T-cell (primary cell): ENCODE measurements at regions not wholly inside any gene's neighbourhood (a gene's known extent, or its start where the extent isn't known, plus 50 kb on each side); places are given as distances from the start of the nearest gene placed in this dataset.

Source experiments
- ATAC-seq, 4 experiments: fragments of 200-7000 bp in 3 of 4; fragments of 150-1000 bp in 1 of 4; cut with Tn5 transposase; replicated peaks in 1 of 4; 1 replicate in 3 of 4; 2 replicates in 1 of 4; pipeline ENCODE4 v1.10.0; 2021; ENCODE audit warnings: moderate library complexity in 3 of 4, mild to moderate bottlenecking in 2 of 4, moderate number of reproducible peaks in 1 of 4
- CTCF ChIA-PET, 2 donors: fragments of 300-600 bp; sonication (Branson Sonifier 250); formaldehyde crosslinking; loops; one replicate each; lab custom pipeline; 2022; ENCODE audit warnings: antibody characterized with exemption in 2 of 2; lab: Charles Lee
- POLR2A ChIA-PET, 2 donors: fragments of 300-600 bp; sonication (Branson Sonifier 250); formaldehyde crosslinking; loops; one replicate each; lab custom pipeline; 2022; ENCODE audit warnings: antibody characterized with exemption in 2 of 2; lab: Charles Lee
- DNase-seq, 35 experiments: peaks; one replicate each; pipeline versions ENCODE4 v3.0.0 to v3.0.0-alpha.2; 2013 to 2023
- H3K27ac ChIP-seq: one replicate; pipeline ENCODE4 v1.5.1; 2013; ENCODE audit warnings: low read length
- H3K27me3 ChIP-seq, 2 experiments: replicated peaks in 1 of 2; 1 replicate in 1 of 2; 2 replicates in 1 of 2; pipeline versions ENCODE4 v1.6.1 to v1.7.0; 2013; ENCODE audit warnings: low read length in 1 of 2, mixed read lengths in 1 of 2; ENCODE audit not compliant: control insufficient read depth in 2 of 2, insufficient read depth in 2 of 2; ENCODE audit errors: extremely low read depth in 1 of 2
- H3K36me3 ChIP-seq, 2 donors: 1 replicate in 1 of 2; 2 replicates in 1 of 2; pipeline versions ENCODE4 v1.6.1 to v1.7.0; 2013; ENCODE audit warnings: low read length in 1 of 2; ENCODE audit not compliant: control insufficient read depth in 2 of 2, insufficient read depth in 1 of 2; ENCODE audit errors: extremely low read depth in 1 of 2
- H3K4me1 ChIP-seq, 2 experiments: 1 replicate in 1 of 2; 2 replicates in 1 of 2; pipeline versions ENCODE4 v1.6.1 to v1.7.0; 2013; ENCODE audit warnings: low read length in 2 of 2, mixed read lengths in 1 of 2; ENCODE audit not compliant: insufficient read depth in 2 of 2, control insufficient read depth in 1 of 2; ENCODE audit errors: extremely low read depth in 1 of 2
- H3K4me3 ChIP-seq, 2 donors: 1 replicate in 1 of 2; 2 replicates in 1 of 2; pipeline versions ENCODE4 v1.5.1 to v1.7.0; 2013; ENCODE audit warnings: mild to moderate bottlenecking in 2 of 2, low read length in 1 of 2, moderate library complexity in 1 of 2; ENCODE audit not compliant: control insufficient read depth in 1 of 2; ENCODE audit errors: extremely low read depth in 1 of 2
- H3K9me3 ChIP-seq: 2 replicates; pipeline ENCODE4 v1.7.0; 2013
- H3K27ac Mint-ChIP-seq, 2 donors: one replicate each; pipeline ENCODE4 v1.8.0; 2020 to 2021; ENCODE audit warnings: mild to moderate bottlenecking in 2 of 2, mixed read lengths in 2 of 2
- H3K27me3 Mint-ChIP-seq, 2 donors: one replicate each; pipeline ENCODE4 v1.8.0; 2021 to 2022; ENCODE audit warnings: mixed read lengths in 2 of 2
- H3K36me3 Mint-ChIP-seq: one replicate; pipeline ENCODE4 v1.8.0; 2021; ENCODE audit warnings: mixed read lengths
- H3K4me1 Mint-ChIP-seq, 3 donors: one replicate each; pipeline ENCODE4 v1.8.0; 2020 to 2022; ENCODE audit warnings: mixed read lengths in 3 of 3, mild to moderate bottlenecking in 1 of 3
- H3K4me3 Mint-ChIP-seq, 3 donors: one replicate each; pipeline ENCODE4 v1.8.0; 2020 to 2022; ENCODE audit warnings: mild to moderate bottlenecking in 3 of 3, mixed read lengths in 3 of 3, moderate library complexity in 3 of 3
- H3K9me3 Mint-ChIP-seq, 3 donors: one replicate each; pipeline ENCODE4 v1.8.0; 2020 to 2022; ENCODE audit warnings: mixed read lengths in 3 of 3
- WGBS: methylation state at CpG from one replicate; pipeline ENCODE4 v1.1.5; 2013; ENCODE audit warnings: missing lambda C conversion rate; ENCODE audit not compliant: insufficient coverage; 5-methylcytosine and 5-hydroxymethylcytosine counted together

DNA sequence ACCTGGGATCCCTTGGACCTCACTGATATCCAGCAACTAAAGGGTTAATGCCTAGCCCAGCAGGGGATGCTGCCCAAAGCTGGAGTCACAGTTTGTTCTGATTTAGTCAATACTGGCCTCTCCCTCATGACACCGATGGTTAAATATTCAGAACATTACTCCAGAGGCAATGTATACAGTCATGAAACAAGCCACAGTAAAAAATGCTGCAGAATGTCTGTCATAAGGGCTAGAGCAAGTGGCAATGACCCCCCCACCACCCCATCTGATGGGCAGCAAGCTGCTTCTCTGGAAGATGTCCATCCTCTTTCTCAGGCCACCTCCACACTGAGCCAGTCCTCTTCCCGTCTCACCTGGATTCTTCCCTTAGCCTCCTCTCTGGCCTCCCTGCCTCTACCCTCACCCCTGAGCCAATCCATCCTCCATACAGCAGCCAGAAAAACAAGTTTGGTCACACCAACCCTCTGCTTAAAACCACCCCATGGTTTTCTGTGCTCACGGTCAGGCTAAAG lies 99.0 kb upstream of the KCNG1 start:
- DNase-seq (no peak), ATAC-seq (no peak)
- POLR2A ChIA-PET: interaction anchor here in 1 of 2 donors (0.6 kb wide), 1 partner anchor 758 kb away, joined by 3 read pairs; no protein-coding TSS in a partner anchor
- Mint-ChIP-seq H3K4me1 (peaks cover 0 to 8% (median 3%) of the 10 kb centered on the region in 3 donors), H3K9me3 (no peaks in the 10 kb centered on the region), H3K36me3 (no peaks in the 10 kb centered on the region), H3K27ac (no peak overlapping the region), H3K4me3 (no peak overlapping the region), H3K27me3 (peaks cover 36 to 40% of the 10 kb centered on the region in 2 donors)
- Histone ChIP-seq H3K4me3 (no peak overlapping the region), H3K27me3 (peaks cover 2 to 41% of the 10 kb centered on the region in 2 experiments), H3K9me3 (no peaks in the 10 kb centered on the region), H3K4me1 (no peaks in the 10 kb centered on the region), H3K36me3 (no peaks in the 10 kb centered on the region), H3K27ac (no peak overlapping the region)
- CTCF ChIA-PET: no interaction called here
- WGBS: 56% methylated on average over 2 of the region's 3 CpGs

DNA sequence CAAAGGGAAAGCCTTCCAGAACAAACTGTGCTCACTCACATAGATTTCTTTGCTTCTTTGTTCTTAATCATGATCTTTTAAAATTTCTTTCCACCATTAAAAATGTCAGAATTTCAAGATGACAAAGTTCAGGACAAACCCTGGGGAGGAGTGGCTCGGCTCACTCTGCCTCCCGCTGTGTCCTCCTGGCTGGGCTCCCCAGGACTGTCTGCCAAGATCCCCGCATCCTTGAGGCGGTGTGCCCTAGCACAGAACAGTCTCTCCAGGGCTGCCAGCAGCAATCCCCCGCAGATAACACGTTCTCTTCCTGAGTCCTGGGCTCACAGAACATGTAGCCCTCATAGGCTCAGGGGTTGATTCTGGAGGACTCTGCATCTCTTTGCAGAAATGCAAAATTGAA lies 98.4 kb upstream of the KCNG1 start:
- no peak overlapping the region for H3K4me3 ChIP-seq
- DNase-seq (no peak), ATAC-seq (no peak)
- H3K36me3 ChIP-seq: no peaks in the 10 kb centered on the region
- no peak overlapping the region for H3K27ac Mint-ChIP-seq
- no peaks in the 10 kb centered on the region for H3K36me3 Mint-ChIP-seq
- 46% methylated on average over 6 of the region's 6 CpGs for WGBS
- ChIA-PET POLR2A (no interaction called here), CTCF (no interaction called here)
- H3K27me3 Mint-ChIP-seq: peaks cover 34 to 40% of the 10 kb centered on the region in 2 donors
- no peak overlapping the region for H3K27ac ChIP-seq
- H3K9me3 ChIP-seq: no peaks in the 10 kb centered on the region
- peaks cover 0 to 8% (median 3%) of the 10 kb centered on the region in 3 donors for H3K4me1 Mint-ChIP-seq
- no peaks in the 10 kb centered on the region for H3K4me1 ChIP-seq
- no peak overlapping the region for H3K4me3 Mint-ChIP-seq
- H3K27me3 ChIP-seq: peaks cover 2 to 40% of the 10 kb centered on the region in 2 experiments
- no peaks in the 10 kb centered on the region for H3K9me3 Mint-ChIP-seq

DNA sequence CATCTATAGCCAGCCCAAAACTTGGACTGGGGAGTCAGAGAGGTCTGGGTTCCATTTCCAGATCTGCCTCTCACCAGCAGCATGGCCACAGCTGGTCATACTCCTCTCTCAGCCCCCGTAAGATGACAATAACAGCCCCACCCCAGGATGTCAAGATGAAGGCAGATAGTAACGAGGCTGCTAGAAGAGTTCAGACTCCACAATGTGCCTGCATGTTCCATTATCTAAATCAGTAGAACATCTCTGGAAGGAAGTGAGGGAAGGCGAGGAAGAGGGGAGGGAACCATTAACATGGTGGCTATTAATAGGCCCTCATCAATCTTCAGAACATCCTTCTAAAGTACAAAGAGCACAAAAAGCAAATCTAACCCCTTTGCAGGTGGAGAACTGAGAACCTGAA lies 98.0 kb upstream of the KCNG1 start:
- Mint-ChIP-seq H3K4me3 (no peak overlapping the region), H3K4me1 (peaks cover 0 to 8% (median 3%) of the 10 kb centered on the region in 3 donors), H3K36me3 (no peaks in the 10 kb centered on the region), H3K27ac (no peak overlapping the region), H3K27me3 (peaks cover 33 to 40% of the 10 kb centered on the region in 2 donors), H3K9me3 (no peaks in the 10 kb centered on the region)
- no CpG with 5 or more reads among the region's 3 CpGs for WGBS
- CTCF ChIA-PET: no interaction called here
- Histone ChIP-seq H3K4me1 (no peaks in the 10 kb centered on the region), H3K4me3 (no peak overlapping the region), H3K36me3 (no peaks in the 10 kb centered on the region), H3K27me3 (peaks cover 2 to 38% of the 10 kb centered on the region in 2 experiments), H3K27ac (no peak overlapping the region), H3K9me3 (no peaks in the 10 kb centered on the region)
- no peak for ATAC-seq
- no peak for DNase-seq
- POLR2A ChIA-PET: no interaction called here

- CTCF ChIA-PET: no interaction called here
- Histone ChIP-seq H3K9me3 (no peaks in the 10 kb centered on the region), H3K36me3 (no peaks in the 10 kb centered on the region), H3K27ac (no peak overlapping the region), H3K4me1 (no peaks in the 10 kb centered on the region), H3K4me3 (no peak overlapping the region), H3K27me3 (peaks cover 2 to 37% of the 10 kb centered on the region in 2 experiments)
- POLR2A ChIA-PET: no interaction called here
- Mint-ChIP-seq H3K4me3 (no peak overlapping the region), H3K27ac (no peak overlapping the region), H3K4me1 (peaks cover 0 to 8% (median 3%) of the 10 kb centered on the region in 3 donors), H3K9me3 (no peaks in the 10 kb centered on the region), H3K36me3 (no peaks in the 10 kb centered on the region), H3K27me3 (peaks cover 31 to 40% of the 10 kb centered on the region in 2 donors)
- DNase-seq (no peak), ATAC-seq (no peak)
- WGBS: 47% methylated on average over 2 of the region's 3 CpGs
Observed at GRCh38 chr20:51120438-51120837, 97.5 kb upstream of the KCNG1 start.

- Histone ChIP-seq H3K27me3 (peaks cover 2 to 37% of the 10 kb centered on the region in 2 experiments), H3K4me1 (no peaks in the 10 kb centered on the region), H3K9me3 (no peaks in the 10 kb centered on the region), H3K36me3 (no peaks in the 10 kb centered on the region), H3K27ac (no peak overlapping the region), H3K4me3 (no peak overlapping the region)
- peaks cover 27 to 35% of the 10 kb centered on the region in 2 donors for H3K27me3 Mint-ChIP-seq
- no peak overlapping the region for H3K27ac Mint-ChIP-seq
- ATAC-seq (no peak), DNase-seq (no peak)
- CTCF ChIA-PET: no interaction called here
- no peaks in the 10 kb centered on the region for H3K36me3 Mint-ChIP-seq
- no peak overlapping the region for H3K4me3 Mint-ChIP-seq
- 90% methylated on average over 3 of the region's 3 CpGs for WGBS
- POLR2A ChIA-PET: no interaction called here
- peaks cover 0 to 8% (median 3%) of the 10 kb centered on the region in 3 donors for H3K4me1 Mint-ChIP-seq
- no peaks in the 10 kb centered on the region for H3K9me3 Mint-ChIP-seq
Observed at GRCh38 chr20:51119914-51120313, 97.0 kb upstream of the KCNG1 start.

DNA sequence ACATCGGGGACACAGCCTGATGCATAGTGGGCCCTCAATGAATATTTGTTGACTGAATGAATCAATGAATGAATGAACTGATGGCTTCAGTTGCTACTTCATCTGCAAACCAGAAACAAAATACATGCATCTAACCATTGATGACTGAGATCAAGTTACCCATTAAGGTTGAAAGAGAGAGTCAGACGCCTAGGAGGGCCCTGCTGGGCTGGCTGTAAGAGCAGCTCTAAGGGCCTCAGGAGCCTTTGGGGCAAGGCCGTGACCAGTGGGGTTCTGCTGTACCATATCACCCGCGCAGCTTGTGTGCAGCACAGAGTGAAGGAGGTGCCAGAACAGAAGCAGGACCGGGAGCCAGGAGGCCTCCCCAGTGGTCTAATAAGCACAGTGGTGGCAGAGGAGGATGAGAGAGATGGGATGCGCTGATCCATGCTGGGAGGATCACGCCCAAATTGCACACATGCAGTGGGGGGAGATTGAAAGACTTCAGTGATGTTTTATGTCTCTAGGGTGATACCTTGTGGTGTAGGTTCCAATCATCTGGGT lies 96.1 kb upstream of the KCNG1 start:
- H3K9me3 ChIP-seq: no peaks in the 10 kb centered on the region
- Mint-ChIP-seq H3K4me1 (peaks cover 0 to 8% (median 3%) of the 10 kb centered on the region in 3 donors), H3K36me3 (no peaks in the 10 kb centered on the region), H3K27ac (no peak overlapping the region), H3K4me3 (no peak overlapping the region), H3K9me3 (no peaks in the 10 kb centered on the region), H3K27me3 (peaks cover 27 to 35% of the 10 kb centered on the region in 2 donors)
- no peak overlapping the region for H3K27ac ChIP-seq
- POLR2A ChIA-PET: no interaction called here
- DNase-seq (no peak), ATAC-seq (no peak)
- no peak overlapping the region for H3K4me3 ChIP-seq
- CTCF ChIA-PET: no interaction called here
- H3K27me3 ChIP-seq: peaks cover 2 to 37% of the 10 kb centered on the region in 2 experiments
- no peaks in the 10 kb centered on the region for H3K4me1 ChIP-seq
- H3K36me3 ChIP-seq: no peaks in the 10 kb centered on the region
- 79% methylated on average over 7 of the region's 8 CpGs for WGBS
